Stimulated activated CD8-positive, alpha-beta memory T cell treated with anti-CD3 and anti-CD28 coated beads, Interleukin-15, amount 100 ng/mL, for 4 hours (primary cell): ENCODE measurements at regions not wholly inside any gene's neighbourhood (a gene's known extent, or its start where the extent isn't known, plus 50 kb on each side); places are given as distances from the start of the nearest gene placed in this dataset.

Experiments used
- DNase-seq, 2 donors: peaks; one replicate each; pipeline ENCODE4 v3.0.0-alpha.2; 2020; ENCODE audit warnings: low read depth in 2 of 2

DNA sequence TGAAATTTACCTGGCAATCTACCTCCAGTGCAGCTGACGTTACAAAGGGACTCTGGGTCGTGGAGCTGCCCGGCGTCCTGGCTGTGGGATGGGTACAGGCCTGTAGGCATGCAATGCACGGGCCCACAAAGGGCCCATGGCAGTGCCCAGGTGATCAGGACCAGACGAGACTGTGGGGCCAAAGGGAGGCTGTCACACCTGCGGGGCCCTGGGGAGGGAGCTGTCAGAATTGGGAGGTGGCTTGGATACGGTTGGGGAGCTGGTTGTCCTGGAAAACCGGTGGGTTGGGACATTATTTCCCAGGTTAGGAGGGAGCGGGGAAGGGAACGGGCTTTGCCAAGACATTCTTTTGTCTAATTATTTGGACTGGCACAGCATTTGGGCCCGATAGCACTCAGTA is 958.5 kb downstream of the BRD1 start:
- no peak for DNase-seq

DNA sequence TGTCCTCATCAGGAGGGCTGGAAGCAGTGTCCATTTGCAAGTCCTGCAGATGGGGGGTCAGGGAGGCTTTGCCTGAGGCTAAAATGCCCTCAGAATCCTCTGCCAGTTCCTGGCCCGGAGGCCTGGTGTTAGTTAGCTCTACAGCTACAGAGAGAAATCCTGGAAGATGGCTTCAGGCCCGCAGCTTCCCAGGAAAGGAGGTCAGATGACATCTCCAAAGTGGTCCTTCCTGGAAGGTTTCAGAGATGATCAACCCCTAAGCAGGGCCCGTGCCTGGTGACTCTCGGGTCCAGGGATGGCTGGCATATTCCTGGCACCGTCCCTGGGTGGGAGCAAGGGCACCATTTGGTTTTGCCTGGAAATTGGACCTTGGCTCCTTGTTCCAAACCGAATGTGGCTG is 959.1 kb downstream of the BRD1 start:
- no peak for DNase-seq

DNA sequence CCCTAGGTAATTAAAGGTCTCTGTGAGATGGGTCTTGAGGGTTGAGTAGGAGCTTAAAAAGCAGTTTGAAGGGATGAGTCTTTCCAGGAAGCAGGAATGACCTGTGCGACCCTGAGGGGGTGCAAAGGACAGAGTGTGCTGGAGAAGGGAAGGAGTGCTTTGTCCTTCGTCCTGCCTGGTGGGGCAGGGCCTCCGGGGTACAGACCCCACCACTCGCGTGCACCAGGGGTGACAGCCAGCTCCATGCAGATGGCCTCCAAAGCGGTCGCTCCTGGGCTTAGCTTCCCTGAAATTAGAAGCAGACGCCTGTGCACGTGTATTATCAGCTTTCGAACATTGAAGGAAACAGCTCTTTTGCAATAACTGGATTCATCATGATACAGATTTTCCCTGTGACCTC is 959.8 kb downstream of the BRD1 start:
- DNase-seq: no peak

DNA sequence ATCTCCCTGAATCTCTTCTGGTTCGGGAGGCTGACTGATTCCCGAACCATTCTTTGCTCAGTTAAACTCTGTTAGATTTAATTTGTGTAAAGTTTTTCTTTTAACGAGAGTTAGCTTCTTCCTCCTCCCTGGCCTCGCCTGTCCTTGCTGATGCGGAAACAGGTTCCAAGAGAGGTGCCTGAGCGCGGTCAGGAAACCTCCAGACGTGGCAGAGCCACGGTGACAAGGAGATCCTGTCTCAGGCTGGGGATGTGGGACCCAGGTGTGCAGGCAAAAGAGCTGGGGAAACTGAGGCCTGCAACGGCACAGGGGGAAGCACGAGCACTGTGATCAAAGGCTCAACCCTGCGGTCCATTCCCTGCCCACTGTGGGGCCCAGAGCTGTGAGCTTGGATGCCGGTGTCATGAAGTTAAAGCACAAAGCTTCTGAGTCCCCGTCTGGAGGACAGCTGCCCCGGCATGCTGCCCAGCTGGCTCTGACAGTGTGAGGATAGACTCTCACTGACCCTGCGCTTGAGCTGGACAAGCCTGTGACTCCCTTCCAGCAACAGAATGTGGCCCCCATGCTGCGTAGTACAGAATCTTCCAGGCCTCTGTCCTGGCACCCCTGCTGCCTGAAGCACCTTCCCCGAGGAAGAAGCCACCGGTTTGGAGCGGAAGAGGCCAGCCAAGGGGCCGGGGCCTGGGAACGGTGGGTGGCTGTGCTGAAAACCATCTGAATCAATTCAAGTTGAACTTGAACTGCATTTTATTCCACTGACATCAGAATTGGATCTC is 960.6 kb downstream of the BRD1 start:
- no peak for DNase-seq

DNA sequence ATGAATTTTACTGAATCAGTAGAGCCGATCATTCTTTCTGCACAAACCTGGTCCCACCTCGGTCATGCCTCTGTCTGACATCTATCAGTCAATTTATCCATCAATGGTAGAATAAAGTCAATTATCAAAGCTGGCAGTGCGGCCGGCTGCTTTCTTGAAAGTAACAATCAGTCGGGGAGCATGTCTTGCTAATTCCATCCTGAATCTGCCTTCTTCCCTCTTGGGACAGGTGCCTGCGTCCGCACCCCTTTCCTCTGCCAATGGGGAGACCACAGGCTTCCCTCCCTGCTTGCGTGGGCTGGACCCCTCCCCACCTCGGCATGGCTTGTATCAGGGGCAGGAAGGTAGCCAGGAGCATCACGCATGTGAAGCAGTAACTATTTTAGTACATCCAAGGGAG is 962.9 kb downstream of the BRD1 start:
- no peak for DNase-seq

DNA sequence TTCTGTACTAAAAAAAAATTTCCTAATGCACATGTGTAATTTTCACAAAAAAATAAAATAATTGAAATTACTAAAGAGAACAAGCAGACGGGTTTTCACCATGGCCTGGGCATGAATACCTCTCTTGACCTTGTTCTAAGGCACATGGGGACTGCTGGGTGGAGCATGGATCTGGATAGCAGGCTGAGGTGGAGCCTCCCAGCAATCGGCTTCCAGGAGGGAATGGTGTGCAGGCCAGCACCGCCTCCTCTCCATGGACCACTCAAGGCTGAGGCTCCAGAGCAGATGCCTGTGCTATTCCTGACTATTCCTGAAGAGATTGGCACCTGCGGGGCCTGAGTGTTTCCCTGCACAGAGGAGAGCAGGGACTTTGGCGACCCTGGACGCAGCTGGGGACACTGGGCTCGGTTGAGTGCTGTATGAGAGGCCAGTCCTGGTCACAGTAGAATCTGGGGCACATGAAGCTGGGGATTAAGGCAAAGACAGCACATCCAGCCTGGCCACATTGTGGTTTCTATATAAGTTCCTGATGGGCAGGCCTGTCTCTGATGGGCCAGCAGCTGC is 963.6 kb downstream of the BRD1 start:
- DNase-seq: no peak

DNA sequence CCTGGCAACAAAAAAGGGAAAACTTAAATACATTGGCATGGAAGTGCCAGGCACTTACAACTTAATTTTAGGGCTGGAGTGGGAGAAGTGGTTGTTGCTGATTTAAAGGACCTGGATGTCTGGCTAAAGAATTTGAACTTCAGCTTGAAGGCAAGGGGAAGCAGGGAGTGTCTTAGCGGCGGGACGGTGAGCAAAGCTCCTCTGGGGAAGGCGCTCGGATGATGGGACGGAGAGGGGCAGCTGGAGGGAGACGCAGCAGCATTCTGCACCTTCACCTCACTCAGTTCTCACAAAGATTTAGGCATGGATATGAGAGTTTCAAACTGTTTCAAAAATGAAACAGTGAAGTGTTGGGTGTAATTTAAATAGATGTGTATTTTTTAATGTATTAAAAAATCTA is 967.1 kb downstream of the BRD1 start:
- no peak for DNase-seq

DNA sequence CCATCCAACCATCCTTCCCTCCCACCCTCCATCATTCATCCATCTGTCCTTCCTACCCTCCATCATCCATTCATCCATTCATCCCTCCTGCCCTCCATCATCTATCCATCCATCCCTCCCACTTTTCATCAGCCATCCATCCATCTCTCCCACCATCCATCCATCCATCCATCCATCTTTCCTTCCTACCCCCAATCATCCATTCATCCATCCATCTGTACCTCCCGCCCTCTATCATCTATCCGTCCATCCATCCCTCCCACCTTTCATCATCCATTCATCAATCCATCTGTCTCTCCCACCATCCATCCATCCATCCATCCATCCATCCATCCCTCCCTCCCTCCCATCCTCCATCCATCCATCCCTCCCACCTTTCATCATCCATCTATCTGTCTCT is 968.8 kb downstream of the BRD1 start:
- DNase-seq: no peak

DNA sequence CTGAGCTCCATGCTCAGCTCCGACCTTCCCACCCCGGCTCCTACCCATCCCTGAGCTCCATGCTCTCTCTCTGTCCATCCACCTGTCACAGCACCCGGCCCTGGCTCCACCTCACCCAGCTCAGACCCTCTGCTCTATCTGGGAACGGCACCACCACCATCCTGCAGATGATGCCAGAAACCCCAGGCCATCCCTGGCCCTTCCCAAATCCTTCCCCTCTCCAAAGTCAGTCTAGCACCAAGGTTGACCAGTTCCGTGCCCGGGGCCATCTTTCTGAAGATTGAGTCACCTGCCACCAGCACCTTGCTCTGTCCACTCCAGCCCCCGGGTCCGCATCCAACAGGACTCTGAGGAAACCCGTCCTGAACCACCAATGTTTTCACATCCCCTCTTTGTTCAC is 969.6 kb downstream of the BRD1 start:
- no peak for DNase-seq

DNA sequence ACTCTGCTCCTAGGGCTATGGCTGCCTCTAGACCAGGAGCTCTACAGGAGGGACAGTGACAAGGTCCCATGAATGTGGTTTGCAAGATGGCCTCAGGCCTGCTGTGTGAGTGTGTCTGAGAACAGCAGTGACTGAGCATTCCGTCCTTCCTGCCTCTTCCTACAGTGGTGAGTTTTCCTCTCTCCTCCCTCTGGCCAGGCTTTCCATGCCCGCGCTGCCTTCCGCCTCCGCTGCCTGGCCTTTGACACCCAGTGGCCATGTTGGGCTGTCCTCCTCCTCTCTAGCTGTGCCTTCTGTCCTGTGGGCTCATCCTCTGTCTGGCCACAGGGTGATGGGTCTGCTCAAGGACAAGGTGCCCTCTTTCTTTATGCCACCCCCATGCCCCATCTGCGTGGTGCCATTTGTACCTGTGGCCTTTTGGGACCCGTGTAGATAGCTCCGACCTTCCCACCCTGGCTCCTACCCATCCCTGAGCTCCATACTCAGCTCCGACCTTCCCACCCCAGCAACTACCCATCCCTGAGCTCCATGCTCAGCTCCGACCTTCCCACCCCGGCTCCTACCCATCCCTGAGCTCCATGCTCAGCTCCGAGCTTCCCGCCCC is 970.4 kb downstream of the BRD1 start:
- DNase-seq: no peak

DNA sequence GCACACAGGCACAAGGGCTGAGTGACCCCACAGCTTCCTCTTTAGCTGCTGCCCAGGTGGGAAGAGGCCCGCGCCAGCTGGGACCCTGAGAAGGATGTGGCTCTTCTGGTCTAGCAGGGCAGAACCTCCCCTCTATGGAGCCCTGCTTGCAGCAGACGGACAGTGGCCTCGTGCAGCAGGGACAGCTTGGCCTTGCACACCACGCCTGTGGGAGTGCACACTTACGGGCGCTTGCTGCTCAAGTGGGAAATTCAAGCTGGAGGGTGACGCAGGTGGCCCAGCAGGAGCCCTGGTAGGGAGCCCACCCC is 971.4 kb downstream of the BRD1 start:
- DNase-seq: no peak

DNA sequence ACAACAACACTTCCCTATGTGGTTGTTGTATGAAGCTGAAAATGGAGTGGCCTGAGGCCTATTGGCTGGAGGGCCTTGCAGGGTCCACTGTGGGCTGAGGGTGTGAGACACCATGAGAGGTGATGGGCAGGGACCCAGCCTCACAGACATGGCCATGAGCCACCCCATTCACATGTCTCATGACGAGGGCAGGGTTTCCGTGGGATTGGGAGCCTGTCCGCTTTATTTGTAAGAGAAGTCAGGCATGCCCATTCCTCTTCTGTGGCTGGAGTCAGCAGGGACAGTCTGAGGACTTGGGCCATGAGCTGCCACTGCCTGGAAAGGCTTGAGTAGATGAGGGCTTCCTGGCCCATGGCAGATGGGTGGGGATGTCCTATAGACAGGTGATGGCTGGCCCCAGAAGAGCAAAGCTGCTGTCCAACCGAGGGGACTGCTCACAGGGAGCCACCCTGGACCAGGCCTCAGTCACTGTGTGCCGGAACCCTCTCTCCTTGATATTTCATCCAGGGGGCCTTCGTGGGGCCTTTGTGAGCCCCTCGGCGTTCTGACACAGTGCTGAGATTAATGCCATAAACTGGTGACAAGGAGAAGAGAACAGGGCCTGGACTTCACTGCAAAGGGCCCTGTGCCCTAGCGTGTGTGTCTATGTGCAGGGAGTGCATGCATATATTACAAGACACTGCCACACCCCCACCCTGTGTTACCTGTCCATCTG is 971.9 kb downstream of the BRD1 start:
- no peak for DNase-seq

DNA sequence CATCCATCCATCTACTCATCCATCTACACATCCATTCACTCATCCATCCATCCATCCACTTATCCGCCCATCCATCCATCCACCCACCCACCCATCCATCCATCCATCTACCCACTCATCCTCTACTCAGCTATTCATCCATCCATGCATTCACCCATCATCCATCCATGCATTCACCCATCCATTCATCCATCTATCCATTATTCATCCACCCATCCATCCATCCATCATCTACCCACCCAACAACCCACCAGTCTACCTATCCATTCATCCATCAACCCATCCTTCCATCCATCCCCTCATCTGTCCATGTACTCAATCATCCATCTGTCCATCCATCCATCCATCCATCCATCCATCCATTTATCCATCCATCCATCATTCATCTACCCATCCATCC is 972.7 kb downstream of the BRD1 start:
- DNase-seq: no peak

DNA sequence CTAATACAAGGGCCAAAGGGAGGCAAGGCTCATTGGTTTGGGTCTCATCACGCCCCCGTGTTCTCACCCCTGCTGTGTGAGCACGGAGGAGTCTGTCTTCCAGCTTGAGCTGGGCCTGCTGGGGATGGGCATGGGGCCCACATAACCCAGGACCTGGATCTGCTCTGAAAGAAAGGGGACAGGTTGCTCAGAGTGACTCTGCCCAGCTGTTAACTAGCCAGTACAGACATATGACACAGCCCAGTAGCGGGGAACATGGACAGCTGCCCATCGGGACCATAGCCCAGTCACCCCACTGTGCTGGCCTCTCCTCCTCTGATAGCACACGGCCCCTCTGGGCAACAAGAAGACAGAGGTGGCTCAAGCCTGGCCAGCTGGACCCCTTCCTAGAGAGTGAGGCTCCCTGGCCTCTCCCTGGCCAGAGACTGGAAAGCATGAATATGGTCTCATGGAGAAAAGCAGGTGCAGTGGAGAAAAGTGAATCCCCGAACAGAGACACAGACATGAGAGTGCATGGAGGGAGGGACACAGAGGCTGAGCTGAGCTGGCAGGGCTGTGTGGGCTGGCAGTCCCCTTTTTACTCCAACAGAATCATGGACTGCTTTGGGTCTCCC is 973.9 kb downstream of the BRD1 start:
- no peak for DNase-seq

DNA sequence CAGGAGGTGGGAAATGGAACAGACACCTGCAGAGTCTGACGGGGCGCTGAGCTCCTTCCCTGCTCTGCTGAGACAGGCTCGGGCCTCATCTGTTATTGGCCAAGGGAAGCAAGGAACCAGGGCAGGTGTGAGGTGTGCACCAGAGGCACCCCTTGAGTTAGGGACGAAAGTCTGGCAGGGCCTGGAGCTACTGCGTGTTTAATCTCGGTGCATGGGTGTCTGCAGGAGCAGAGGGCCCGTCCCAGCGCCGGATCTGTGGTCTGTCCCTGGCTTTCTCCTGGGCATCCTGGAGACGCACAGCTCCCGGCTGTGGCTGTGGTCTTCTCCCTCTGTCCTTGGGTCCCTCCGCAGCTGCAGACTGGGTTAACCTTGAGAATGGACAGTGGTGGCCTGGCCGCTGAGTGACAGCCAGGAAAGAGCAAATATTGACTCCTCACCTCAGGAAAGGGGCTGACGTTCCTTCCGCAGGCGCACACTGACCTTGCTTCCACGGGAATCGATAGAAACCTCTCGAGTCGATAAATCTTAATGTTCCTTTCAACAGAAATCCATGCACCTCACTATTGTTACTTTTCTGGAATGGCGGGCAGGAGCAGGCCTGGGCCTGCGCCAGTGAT is 975.6 kb downstream of the BRD1 start:
- no peak for DNase-seq

DNA sequence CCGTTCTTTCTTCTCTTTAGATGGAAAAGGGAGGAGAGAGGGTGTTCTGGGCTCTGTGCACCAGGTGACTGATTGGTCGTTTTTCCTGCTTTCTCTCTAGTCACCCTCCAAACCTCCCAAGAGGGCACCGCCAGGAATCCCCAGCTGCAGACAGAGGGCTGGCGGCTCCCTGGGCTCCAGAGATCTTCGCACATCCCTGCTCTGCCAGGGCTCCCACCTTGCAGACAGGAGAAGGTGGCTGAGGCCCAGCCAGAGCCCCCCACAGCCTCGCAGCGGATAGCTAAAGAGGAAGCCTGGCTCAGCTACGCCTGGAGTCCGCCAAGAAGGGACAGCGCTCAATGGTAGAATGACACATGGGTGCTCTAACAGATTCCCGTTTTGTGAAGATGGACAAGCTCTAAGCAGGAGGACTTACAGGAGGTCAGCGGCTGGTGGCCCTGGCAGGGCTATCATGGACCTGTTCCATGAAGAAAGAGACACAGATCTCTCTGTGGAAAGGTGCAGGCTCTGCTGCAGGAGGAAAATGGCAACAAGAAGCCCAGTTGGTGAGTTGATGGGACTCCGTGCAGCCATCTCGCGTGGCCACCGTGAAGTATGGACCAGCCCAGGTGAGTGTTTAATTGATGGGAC is 976.9 kb downstream of the BRD1 start:
- DNase-seq: no peak

DNA sequence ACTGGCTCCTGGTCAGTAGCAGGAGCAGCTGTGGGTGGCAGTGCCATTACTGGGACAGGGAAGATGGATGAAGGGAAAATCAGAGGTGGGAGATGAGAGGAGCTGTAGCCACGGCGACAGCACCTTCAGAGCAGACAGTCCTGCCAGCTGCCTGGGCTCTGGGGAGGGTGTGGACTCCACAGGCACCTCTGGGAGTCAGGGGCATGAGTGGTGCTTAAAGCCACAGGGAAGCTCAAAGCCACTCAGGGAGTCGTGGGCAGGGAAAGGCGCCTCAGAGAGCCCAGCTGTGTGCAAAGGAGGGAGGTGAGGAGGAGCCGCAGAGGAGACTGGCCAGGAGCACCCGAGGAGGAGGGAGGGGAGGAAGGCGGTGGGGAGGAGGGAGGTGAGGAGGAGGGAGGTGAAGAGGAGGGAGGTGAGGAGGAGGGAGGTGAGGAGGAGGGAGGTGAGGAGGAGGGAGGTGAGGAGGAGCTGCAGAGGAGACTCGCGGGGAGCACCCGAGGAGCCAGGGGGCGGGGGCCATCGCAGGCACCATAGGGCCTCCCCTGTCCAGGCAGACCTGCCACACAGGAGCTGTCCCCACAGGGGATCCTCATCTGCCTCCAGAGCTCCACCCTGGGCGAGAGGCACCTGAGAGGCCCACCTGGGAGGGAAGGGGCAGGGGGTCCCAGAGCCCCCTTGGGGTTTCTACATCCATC is 977.6 kb downstream of the BRD1 start:
- DNase-seq: no peak

DNA sequence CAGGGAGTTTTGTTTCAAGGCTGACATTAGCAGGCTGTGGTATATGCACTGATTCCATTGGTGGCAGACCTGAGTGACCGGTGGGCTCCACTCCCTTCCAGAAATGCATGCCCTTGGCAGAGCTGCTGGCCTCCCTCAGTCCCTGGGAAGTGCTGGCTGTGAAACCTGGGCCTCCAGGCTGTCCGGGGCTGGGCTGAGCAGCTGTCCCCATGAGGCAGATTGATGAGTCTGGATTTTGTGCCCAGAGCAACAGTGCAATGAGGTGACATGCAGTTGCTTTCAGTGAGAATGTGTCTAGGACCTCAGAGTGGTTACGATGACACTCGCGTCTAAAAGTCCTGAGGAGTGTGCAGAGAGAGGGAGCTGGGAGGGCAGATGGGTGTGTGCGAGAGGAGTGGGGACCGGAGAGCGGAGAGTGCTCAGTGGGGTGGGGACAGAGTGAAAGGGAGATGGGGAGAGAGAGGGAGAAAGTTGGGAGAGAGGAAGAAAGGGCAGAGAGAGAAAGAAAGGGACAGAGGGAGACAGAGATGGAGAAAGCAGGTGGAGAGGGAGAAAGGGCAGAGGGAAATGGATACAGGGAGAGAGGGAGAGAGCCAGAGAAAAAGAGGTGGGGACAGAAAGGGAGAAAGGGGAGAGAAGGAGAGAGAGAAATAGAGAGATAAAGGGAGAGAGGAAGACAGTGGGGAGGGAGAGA is 978.3 kb downstream of the BRD1 start:
- no peak for DNase-seq

DNA sequence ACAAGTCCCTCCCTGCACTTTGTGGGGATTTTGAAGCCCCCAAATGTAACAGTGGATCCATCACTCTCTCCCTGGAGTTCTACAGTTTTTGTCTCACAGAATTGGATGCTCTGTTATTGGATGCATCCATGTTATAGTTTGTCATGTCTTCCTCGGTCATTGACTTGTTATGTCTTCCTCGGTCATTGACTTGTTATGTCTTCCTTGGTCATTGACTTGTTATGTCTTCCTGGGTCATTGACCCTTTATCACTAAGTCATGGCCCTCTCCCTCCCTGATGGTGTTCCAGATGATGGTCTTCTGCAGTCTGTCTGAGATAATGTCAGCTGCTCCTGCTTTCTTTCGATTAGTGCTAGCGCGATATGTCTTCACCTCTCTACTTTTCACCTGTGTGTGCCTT is 981.5 kb downstream of the BRD1 start:
- no peak for DNase-seq

DNA sequence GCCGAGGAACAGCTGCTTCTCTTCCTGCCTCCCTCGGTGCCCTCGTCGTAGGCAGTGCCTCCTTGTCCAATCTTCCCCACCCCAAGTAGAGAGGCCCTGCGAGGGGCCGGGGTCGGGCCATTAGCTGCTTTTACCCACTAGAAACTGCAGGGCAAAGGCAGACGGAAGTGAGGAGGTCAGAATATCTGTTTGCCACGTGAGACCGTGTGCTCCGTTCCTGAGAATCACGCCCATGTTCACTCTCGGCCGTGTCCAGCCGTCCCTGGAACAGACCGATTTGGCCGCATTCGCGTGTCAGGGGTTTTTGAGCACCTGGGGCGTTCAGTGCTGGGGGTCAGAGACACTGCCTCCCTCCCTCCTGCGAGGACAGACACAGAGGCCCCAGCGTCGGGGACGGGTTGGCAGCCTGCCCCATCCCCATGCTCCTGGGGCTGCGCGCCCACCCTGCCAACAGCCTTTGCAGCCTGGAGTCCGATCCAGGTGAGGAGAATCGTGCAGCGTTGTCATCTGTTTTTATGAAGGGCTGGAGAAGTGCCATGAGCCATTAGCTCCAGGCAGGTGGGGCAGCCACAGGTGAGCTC is 982.2 kb downstream of the BRD1 start:
- no peak for DNase-seq
